ENCODE measurements at regions not wholly inside any gene's neighbourhood (a gene's known extent, or its start where the extent isn't known, plus 50 kb on each side); places are given as distances from the start of the nearest gene placed in this dataset.

- TF ChIP-seq, protein P1, sequence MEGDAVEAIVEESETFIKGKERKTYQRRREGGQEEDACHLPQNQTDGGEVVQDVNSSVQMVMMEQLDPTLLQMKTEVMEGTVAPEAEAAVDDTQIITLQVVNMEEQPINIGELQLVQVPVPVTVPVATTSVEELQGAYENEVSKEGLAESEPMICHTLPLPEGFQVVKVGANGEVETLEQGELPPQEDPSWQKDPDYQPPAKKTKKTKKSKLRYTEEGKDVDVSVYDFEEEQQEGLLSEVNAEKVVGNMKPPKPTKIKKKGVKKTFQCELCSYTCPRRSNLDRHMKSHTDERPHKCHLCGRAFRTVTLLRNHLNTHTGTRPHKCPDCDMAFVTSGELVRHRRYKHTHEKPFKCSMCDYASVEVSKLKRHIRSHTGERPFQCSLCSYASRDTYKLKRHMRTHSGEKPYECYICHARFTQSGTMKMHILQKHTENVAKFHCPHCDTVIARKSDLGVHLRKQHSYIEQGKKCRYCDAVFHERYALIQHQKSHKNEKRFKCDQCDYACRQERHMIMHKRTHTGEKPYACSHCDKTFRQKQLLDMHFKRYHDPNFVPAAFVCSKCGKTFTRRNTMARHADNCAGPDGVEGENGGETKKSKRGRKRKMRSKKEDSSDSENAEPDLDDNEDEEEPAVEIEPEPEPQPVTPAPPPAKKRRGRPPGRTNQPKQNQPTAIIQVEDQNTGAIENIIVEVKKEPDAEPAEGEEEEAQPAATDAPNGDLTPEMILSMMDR (tag by site-specific recombination; IDR thresholded peaks at IDR 0.05), result no peak
- no peak for TF ChIP-seq ZNF501 (tag by site-specific recombination; IDR thresholded peaks at IDR 0.05)
- no peak for TF ChIP-seq ZNF274 (IDR thresholded peaks at IDR 0.05; ENCODE audit: low read length)
- TF ChIP-seq ZNF274 (tag by site-specific recombination; IDR thresholded peaks at IDR 0.05; ENCODE audit: borderline replicate concordance), result no peak
- TF ChIP-seq ZNF366 (tag by site-specific recombination; conservative IDR thresholded peaks at IDR 0.05), result no peak
- TF ChIP-seq, protein P2, sequence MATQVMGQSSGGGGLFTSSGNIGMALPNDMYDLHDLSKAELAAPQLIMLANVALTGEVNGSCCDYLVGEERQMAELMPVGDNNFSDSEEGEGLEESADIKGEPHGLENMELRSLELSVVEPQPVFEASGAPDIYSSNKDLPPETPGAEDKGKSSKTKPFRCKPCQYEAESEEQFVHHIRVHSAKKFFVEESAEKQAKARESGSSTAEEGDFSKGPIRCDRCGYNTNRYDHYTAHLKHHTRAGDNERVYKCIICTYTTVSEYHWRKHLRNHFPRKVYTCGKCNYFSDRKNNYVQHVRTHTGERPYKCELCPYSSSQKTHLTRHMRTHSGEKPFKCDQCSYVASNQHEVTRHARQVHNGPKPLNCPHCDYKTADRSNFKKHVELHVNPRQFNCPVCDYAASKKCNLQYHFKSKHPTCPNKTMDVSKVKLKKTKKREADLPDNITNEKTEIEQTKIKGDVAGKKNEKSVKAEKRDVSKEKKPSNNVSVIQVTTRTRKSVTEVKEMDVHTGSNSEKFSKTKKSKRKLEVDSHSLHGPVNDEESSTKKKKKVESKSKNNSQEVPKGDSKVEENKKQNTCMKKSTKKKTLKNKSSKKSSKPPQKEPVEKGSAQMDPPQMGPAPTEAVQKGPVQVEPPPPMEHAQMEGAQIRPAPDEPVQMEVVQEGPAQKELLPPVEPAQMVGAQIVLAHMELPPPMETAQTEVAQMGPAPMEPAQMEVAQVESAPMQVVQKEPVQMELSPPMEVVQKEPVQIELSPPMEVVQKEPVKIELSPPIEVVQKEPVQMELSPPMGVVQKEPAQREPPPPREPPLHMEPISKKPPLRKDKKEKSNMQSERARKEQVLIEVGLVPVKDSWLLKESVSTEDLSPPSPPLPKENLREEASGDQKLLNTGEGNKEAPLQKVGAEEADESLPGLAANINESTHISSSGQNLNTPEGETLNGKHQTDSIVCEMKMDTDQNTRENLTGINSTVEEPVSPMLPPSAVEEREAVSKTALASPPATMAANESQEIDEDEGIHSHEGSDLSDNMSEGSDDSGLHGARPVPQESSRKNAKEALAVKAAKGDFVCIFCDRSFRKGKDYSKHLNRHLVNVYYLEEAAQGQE (tag by site-specific recombination; IDR thresholded peaks at IDR 0.05), result no peak
- no peak for TF ChIP-seq HOXA7 (CRISPR knock-in tag; IDR thresholded peaks at IDR 0.05; ENCODE audit: borderline replicate concordance)
These were observed 117.4 kb upstream of the CES5A start for GRCh38 chr16:55992551-55992950.
